ENCODE measurements at regions not wholly inside any gene's neighbourhood (a gene's known extent, or its start where the extent isn't known, plus 50 kb on each side); places are given as distances from the start of the nearest gene placed in this dataset.

GRCh38 chr11:110032259-110032658, 60.9 kb upstream of the ZC3H12C start (continued):
- TF ChIP-seq, protein P1, sequence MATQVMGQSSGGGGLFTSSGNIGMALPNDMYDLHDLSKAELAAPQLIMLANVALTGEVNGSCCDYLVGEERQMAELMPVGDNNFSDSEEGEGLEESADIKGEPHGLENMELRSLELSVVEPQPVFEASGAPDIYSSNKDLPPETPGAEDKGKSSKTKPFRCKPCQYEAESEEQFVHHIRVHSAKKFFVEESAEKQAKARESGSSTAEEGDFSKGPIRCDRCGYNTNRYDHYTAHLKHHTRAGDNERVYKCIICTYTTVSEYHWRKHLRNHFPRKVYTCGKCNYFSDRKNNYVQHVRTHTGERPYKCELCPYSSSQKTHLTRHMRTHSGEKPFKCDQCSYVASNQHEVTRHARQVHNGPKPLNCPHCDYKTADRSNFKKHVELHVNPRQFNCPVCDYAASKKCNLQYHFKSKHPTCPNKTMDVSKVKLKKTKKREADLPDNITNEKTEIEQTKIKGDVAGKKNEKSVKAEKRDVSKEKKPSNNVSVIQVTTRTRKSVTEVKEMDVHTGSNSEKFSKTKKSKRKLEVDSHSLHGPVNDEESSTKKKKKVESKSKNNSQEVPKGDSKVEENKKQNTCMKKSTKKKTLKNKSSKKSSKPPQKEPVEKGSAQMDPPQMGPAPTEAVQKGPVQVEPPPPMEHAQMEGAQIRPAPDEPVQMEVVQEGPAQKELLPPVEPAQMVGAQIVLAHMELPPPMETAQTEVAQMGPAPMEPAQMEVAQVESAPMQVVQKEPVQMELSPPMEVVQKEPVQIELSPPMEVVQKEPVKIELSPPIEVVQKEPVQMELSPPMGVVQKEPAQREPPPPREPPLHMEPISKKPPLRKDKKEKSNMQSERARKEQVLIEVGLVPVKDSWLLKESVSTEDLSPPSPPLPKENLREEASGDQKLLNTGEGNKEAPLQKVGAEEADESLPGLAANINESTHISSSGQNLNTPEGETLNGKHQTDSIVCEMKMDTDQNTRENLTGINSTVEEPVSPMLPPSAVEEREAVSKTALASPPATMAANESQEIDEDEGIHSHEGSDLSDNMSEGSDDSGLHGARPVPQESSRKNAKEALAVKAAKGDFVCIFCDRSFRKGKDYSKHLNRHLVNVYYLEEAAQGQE (IDR thresholded peaks at IDR 0.05; ENCODE audit: low read depth, low read length), result no peak
- TF ChIP-seq ZNF24 (IDR thresholded peaks at IDR 0.05), result no peak

DNA sequence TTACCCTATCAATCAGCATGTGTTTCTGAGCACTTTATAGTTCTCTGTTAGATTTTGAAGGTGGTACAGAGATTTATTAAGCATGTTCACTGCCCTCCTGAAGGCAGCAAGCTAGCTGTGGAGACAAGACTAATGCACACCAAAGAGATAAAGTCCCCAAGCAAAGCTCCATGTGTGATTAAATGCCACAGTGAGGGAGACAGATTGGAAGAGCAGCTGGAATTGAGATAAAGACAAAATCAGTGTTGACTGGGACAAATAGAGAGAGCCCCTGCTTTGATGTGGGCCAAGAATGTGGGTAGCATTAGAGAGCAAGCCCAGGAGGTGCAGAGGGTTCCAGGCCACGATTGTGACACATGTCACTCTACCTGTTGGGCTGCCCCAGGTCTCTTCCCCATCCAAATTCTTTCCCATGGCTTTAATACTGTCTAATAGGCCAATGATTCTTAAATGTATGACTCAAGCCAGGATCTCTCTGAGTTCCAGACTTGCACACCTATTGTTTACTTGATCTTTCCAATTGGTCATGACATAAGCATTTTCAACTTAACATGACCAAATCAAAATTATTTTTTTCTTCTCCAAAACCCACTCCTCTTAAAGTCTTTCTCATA, 60.1 kb upstream of the ZC3H12C start:
- ChIA-PET SMC1A (ENCODE audit: uncharacterized antibody, unreplicated experiment) (interaction anchor here (0.6 to 9.4 kb wide), 5 partner anchors 12 to 165 kb away, joined by 3 to 214 read pairs (median 5); partner anchors contain the start of gene ZC3H12C), CTCF (interaction anchor here (1.5 kb wide), 1 partner anchor 46 kb away, joined by 4 read pairs; no protein-coding TSS in a partner anchor), POLR2A (interaction anchor here (2.1 kb wide), 1 partner anchor 44 kb away, joined by 8 read pairs; no protein-coding TSS in a partner anchor), RAD21 (ENCODE audit: unreplicated experiment) (no interaction called here)
- ATAC-seq (no peak), FAIRE-seq (no peak), DNase-seq (ENCODE audit: low read depth, low spot score) (no peak)
- Histone ChIP-seq H4K20me1 (ENCODE audit: control insufficient read depth, insufficient read depth) (no peaks in the 10 kb centered on the region), H3K9ac (ENCODE audit: control insufficient read depth, insufficient read depth, low read length) (no peak overlapping the region), H3K9me3 (replicated peaks; ENCODE audit: control insufficient read depth, insufficient read depth, low read length) (peaks cover 2% of the 10 kb centered on the region; the same call in 1 of the 3 replicates), H3K27me3 (replicated peaks in 1 of 2; ENCODE audit: control insufficient read depth in 2 of 2, insufficient read depth in 2 of 2, low read length in 1 of 2) (no peaks in the 10 kb centered on the region), H3K4me2 (ENCODE audit: control insufficient read depth, insufficient read depth) (no peak overlapping the region), H3K79me2 (ENCODE audit: control insufficient read depth, insufficient read depth, low read length) (no peaks in the 10 kb centered on the region), H3K36me3 (ENCODE audit: control insufficient read depth in 2 of 2, insufficient read depth in 2 of 2, low read length in 1 of 2) (no peaks in the 10 kb centered on the region), H2AFZ (ENCODE audit: control insufficient read depth, low read depth, low read length) (no peak overlapping the region), H3K4me1 (ENCODE audit: control insufficient read depth, insufficient read depth, low read length) (peaks cover 5% of the 10 kb centered on the region), H3K4me3 (no peak overlapping the region), H3K27ac (ENCODE audit: control insufficient read depth, insufficient read depth) (no peak overlapping the region)
- WGBS (ENCODE audit: insufficient coverage, insufficient replicate concordance, low lambda C conversion rate, missing lambda C conversion rate), result 43% methylated on average over 1 of the region's 1 CpG
- intact Hi-C loops (cut with micrococcal nuclease; ENCODE audit: unreplicated experiment), result no loop called here
- no TSS peak for BruUV-seq (replicated peaks)
- in situ Hi-C loops (cut with MboI), result no loop called here
- TF ChIP-seq CEBPZ (IDR thresholded peaks at IDR 0.05; ENCODE audit: low read depth, low read length), result no peak
- no peak for TF ChIP-seq HDAC6 (IDR thresholded peaks at IDR 0.05; ENCODE audit: unreplicated experiment)
- no peak for TF ChIP-seq CHD2 (IDR thresholded peaks at IDR 0.05; ENCODE audit: borderline replicate concordance, low read depth, low read length)
- TF ChIP-seq USF1 (IDR thresholded peaks at IDR 0.05; ENCODE audit: borderline replicate concordance, extremely low read length, insufficient read depth, low read depth, low read length), result no peak
- no peak for TF ChIP-seq PAX8 (IDR thresholded peaks at IDR 0.05)
- no peak for TF ChIP-seq SKIL (IDR thresholded peaks at IDR 0.05; ENCODE audit: low read depth, poor library complexity, severe bottlenecking)
- TF ChIP-seq DPF2 (IDR thresholded peaks at IDR 0.05), result no peak
- TF ChIP-seq EP300 (IDR thresholded peaks at IDR 0.05; ENCODE audit: borderline replicate concordance in 1 of 2, control insufficient read depth in 1 of 2, low read depth in 2 of 2, low read length in 2 of 2), result no peak
- TF ChIP-seq IKZF1 (conservative IDR thresholded peaks at IDR 0.05), result no peak
- TF ChIP-seq ZNF24 (IDR thresholded peaks at IDR 0.05), result no peak
